ENCODE measurements at regions not wholly inside any gene's neighbourhood (a gene's known extent, or its start where the extent isn't known, plus 50 kb on each side); places are given as distances from the start of the nearest gene placed in this dataset.

DNA sequence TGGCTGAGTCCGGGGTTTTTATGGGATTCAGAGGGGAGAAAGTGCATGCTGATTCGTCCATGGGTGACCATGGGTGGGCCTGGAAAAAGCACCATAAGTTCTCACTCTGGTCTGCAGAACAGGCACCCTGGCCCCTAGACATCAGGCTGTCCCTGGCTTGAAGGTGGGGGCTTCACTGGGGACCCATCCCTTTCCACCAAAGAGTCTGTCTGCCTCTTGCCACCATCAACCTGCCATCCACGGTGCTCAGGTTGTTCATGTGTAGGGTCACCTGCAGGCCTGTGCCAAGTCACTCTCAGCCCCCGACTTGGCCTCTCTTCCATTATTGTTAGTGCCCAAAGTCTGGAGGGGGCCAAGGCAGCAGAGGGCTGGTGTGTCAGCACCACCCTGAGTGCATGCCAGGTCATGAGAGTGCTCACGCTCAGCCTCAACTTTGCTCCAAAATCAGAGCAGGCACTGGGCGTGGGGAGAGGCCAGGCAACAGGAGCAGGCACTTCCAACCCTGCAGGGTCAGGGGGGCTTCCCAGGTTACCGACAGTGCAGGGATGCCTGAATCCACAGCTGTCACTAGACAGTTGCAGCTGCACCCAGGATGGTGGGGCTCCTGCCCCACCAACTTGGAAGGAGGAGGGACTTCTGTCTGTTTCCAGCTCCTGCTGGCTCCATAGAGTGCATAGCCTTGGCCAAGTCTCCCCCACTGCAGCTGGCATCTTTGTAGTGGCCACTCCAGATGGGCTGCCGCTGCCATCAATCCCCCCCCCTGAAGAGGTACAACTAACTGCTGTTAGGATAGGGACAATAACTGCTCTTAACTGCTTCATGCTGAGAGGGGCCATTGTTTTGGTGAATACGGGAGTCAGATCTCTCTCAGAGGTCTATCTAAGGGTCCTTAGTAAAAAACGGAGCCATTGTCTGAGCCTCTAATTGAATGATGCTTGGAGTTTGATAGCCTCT, 209.3 kb downstream of the AKAIN1 start:
- WGBS = 65% methylated on average over 10 of the region's 10 CpGs
- Histone ChIP-seq H3K36me3 (ENCODE audit: control insufficient read depth in 4 of 4, insufficient read depth in 3 of 4, low read depth in 1 of 4, low read length in 3 of 4) (no peaks in the 10 kb centered on the region), H3K9me3 (ENCODE audit: control insufficient read depth in 4 of 4, low read length in 3 of 4) (peaks cover 3 to 10% (median 5%) of the 10 kb centered on the region in 4 donors), H3K9ac (ENCODE audit: low read depth in 1 of 2, low read length in 2 of 2) (no peak overlapping the region), H3K4me1 (ENCODE audit: control insufficient read depth in 4 of 4, insufficient read depth in 4 of 4, low read length in 3 of 4) (no peaks in the 10 kb centered on the region), H3K4me3 (ENCODE audit: low read depth in 1 of 3, low read length in 3 of 3) (no peak overlapping the region), H3K27ac (ENCODE audit: low read depth in 1 of 2, low read length in 2 of 2) (no peak overlapping the region), H3K27me3 (ENCODE audit: control insufficient read depth in 4 of 4, insufficient read depth in 4 of 4, low read length in 3 of 4) (no peaks in the 10 kb centered on the region)
- no peak for DNase-seq (ENCODE audit: low spot score)
- TF ChIP-seq, protein P1, sequence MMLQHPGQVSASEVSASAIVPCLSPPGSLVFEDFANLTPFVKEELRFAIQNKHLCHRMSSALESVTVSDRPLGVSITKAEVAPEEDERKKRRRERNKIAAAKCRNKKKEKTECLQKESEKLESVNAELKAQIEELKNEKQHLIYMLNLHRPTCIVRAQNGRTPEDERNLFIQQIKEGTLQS (IDR thresholded peaks at IDR 0.05) = no peak
- TF ChIP-seq, protein P2, sequence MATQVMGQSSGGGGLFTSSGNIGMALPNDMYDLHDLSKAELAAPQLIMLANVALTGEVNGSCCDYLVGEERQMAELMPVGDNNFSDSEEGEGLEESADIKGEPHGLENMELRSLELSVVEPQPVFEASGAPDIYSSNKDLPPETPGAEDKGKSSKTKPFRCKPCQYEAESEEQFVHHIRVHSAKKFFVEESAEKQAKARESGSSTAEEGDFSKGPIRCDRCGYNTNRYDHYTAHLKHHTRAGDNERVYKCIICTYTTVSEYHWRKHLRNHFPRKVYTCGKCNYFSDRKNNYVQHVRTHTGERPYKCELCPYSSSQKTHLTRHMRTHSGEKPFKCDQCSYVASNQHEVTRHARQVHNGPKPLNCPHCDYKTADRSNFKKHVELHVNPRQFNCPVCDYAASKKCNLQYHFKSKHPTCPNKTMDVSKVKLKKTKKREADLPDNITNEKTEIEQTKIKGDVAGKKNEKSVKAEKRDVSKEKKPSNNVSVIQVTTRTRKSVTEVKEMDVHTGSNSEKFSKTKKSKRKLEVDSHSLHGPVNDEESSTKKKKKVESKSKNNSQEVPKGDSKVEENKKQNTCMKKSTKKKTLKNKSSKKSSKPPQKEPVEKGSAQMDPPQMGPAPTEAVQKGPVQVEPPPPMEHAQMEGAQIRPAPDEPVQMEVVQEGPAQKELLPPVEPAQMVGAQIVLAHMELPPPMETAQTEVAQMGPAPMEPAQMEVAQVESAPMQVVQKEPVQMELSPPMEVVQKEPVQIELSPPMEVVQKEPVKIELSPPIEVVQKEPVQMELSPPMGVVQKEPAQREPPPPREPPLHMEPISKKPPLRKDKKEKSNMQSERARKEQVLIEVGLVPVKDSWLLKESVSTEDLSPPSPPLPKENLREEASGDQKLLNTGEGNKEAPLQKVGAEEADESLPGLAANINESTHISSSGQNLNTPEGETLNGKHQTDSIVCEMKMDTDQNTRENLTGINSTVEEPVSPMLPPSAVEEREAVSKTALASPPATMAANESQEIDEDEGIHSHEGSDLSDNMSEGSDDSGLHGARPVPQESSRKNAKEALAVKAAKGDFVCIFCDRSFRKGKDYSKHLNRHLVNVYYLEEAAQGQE (IDR thresholded peaks at IDR 0.05) = no peak
- TF ChIP-seq RAD21 (IDR thresholded peaks at IDR 0.05) (no peak), SP1 (IDR thresholded peaks at IDR 0.05) (no peak), JUND (IDR thresholded peaks at IDR 0.05) (no peak), RXRA (IDR thresholded peaks at IDR 0.05) (no peak), HNF4G (IDR thresholded peaks at IDR 0.05) (no peak)
- TF ChIP-seq, protein P3, sequence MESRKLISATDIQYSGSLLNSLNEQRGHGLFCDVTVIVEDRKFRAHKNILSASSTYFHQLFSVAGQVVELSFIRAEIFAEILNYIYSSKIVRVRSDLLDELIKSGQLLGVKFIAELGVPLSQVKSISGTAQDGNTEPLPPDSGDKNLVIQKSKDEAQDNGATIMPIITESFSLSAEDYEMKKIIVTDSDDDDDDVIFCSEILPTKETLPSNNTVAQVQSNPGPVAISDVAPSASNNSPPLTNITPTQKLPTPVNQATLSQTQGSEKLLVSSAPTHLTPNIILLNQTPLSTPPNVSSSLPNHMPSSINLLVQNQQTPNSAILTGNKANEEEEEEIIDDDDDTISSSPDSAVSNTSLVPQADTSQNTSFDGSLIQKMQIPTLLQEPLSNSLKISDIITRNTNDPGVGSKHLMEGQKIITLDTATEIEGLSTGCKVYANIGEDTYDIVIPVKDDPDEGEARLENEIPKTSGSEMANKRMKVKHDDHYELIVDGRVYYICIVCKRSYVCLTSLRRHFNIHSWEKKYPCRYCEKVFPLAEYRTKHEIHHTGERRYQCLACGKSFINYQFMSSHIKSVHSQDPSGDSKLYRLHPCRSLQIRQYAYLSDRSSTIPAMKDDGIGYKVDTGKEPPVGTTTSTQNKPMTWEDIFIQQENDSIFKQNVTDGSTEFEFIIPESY (IDR thresholded peaks at IDR 0.05) = no peak

DNA sequence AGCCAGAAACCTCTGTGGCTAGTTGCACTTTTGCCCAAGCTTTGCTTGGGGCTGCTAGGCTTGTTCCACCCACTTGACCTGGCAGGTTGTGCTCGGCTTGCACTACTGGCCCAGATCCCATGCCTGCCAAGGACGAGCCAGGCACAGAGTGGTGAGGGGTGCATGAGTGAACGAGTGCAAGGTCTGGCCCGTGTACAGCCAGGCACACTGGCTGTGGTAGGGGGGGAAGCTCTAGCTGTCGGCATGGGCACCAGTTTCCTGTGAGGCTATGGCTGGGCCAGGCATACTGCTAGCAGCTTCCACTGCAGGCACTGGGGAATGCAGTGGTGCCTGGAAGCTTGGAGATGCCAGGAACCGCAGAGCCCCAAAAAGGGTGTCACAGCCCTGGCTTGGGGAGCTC, 210.4 kb downstream of the AKAIN1 start:
- H3K27me3 ChIP-seq (ENCODE audit: control insufficient read depth in 4 of 4, insufficient read depth in 4 of 4, low read length in 3 of 4) = no peaks in the 10 kb centered on the region
- no peak overlapping the region for H3K27ac ChIP-seq (ENCODE audit: low read depth in 1 of 2, low read length in 2 of 2)
- no peak overlapping the region for H3K9ac ChIP-seq (ENCODE audit: low read depth in 1 of 2, low read length in 2 of 2)
- WGBS = 69% methylated on average over 6 of the region's 6 CpGs
- peaks cover 0 to 4% (median 0%) of the 10 kb centered on the region in 4 donors for H3K9me3 ChIP-seq (ENCODE audit: control insufficient read depth in 4 of 4, low read length in 3 of 4)
- no peaks in the 10 kb centered on the region for H3K36me3 ChIP-seq (ENCODE audit: control insufficient read depth in 4 of 4, insufficient read depth in 3 of 4, low read depth in 1 of 4, low read length in 3 of 4)
- no peaks in the 10 kb centered on the region for H3K4me1 ChIP-seq (ENCODE audit: control insufficient read depth in 4 of 4, insufficient read depth in 4 of 4, low read length in 3 of 4)
- H3K4me3 ChIP-seq (ENCODE audit: low read depth in 1 of 3, low read length in 3 of 3) = no peak overlapping the region
- DNase-seq (ENCODE audit: low spot score) = no peak
- no peak for TF ChIP-seq NR2F2 (IDR thresholded peaks at IDR 0.05)
- TF ChIP-seq HNF4A (conservative IDR thresholded peaks at IDR 0.05) = no peak
- no peak for TF ChIP-seq HNF4G (IDR thresholded peaks at IDR 0.05)
- TF ChIP-seq YY1 (IDR thresholded peaks at IDR 0.05) = no peak
- no peak for TF ChIP-seq FOXA1 (IDR thresholded peaks at IDR 0.05)
- no peak for TF ChIP-seq EGR1 (IDR thresholded peaks at IDR 0.05; ENCODE audit: low read depth in 2 of 2)
- TF ChIP-seq, protein P4, sequence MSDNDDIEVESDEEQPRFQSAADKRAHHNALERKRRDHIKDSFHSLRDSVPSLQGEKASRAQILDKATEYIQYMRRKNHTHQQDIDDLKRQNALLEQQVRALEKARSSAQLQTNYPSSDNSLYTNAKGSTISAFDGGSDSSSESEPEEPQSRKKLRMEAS (IDR thresholded peaks at IDR 0.05) = no peak
- no peak for TF ChIP-seq SP1 (IDR thresholded peaks at IDR 0.05)
- no peak for TF ChIP-seq JUND (IDR thresholded peaks at IDR 0.05)
- TF ChIP-seq GABPA (IDR thresholded peaks at IDR 0.05 in 1 of 2, conservative IDR thresholded peaks at IDR 0.05 in 1 of 2) = no peak
- TF ChIP-seq, protein P3 (IDR thresholded peaks at IDR 0.05) = no peak
- TF ChIP-seq RAD21 (IDR thresholded peaks at IDR 0.05) = no peak
- no peak for TF ChIP-seq TAF1 (conservative IDR thresholded peaks at IDR 0.05)
- TF ChIP-seq, protein P5, sequence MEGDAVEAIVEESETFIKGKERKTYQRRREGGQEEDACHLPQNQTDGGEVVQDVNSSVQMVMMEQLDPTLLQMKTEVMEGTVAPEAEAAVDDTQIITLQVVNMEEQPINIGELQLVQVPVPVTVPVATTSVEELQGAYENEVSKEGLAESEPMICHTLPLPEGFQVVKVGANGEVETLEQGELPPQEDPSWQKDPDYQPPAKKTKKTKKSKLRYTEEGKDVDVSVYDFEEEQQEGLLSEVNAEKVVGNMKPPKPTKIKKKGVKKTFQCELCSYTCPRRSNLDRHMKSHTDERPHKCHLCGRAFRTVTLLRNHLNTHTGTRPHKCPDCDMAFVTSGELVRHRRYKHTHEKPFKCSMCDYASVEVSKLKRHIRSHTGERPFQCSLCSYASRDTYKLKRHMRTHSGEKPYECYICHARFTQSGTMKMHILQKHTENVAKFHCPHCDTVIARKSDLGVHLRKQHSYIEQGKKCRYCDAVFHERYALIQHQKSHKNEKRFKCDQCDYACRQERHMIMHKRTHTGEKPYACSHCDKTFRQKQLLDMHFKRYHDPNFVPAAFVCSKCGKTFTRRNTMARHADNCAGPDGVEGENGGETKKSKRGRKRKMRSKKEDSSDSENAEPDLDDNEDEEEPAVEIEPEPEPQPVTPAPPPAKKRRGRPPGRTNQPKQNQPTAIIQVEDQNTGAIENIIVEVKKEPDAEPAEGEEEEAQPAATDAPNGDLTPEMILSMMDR (IDR thresholded peaks at IDR 0.05; ENCODE audit: low read depth, low read length, missing input control) = no peak
- TF ChIP-seq, protein P1 (IDR thresholded peaks at IDR 0.05) = no peak

Measured in liver (tissue), 8 donors.